ENCODE measurements at regions not wholly inside any gene's neighbourhood (a gene's known extent, or its start where the extent isn't known, plus 50 kb on each side); places are given as distances from the start of the nearest gene placed in this dataset.

- TF ChIP-seq, protein P1, sequence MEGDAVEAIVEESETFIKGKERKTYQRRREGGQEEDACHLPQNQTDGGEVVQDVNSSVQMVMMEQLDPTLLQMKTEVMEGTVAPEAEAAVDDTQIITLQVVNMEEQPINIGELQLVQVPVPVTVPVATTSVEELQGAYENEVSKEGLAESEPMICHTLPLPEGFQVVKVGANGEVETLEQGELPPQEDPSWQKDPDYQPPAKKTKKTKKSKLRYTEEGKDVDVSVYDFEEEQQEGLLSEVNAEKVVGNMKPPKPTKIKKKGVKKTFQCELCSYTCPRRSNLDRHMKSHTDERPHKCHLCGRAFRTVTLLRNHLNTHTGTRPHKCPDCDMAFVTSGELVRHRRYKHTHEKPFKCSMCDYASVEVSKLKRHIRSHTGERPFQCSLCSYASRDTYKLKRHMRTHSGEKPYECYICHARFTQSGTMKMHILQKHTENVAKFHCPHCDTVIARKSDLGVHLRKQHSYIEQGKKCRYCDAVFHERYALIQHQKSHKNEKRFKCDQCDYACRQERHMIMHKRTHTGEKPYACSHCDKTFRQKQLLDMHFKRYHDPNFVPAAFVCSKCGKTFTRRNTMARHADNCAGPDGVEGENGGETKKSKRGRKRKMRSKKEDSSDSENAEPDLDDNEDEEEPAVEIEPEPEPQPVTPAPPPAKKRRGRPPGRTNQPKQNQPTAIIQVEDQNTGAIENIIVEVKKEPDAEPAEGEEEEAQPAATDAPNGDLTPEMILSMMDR (IDR thresholded peaks at IDR 0.05; ENCODE audit: insufficient read depth, low read length), result no peak
- no peak for DNase-seq (ENCODE audit: low read depth)
- no peak overlapping the region for H3K4me3 ChIP-seq (ENCODE audit: low read depth, low read length)
Measured at GRCh38 chr6:16832721-16833120, 71.5 kb upstream of the ATXN1 start.

DNA sequence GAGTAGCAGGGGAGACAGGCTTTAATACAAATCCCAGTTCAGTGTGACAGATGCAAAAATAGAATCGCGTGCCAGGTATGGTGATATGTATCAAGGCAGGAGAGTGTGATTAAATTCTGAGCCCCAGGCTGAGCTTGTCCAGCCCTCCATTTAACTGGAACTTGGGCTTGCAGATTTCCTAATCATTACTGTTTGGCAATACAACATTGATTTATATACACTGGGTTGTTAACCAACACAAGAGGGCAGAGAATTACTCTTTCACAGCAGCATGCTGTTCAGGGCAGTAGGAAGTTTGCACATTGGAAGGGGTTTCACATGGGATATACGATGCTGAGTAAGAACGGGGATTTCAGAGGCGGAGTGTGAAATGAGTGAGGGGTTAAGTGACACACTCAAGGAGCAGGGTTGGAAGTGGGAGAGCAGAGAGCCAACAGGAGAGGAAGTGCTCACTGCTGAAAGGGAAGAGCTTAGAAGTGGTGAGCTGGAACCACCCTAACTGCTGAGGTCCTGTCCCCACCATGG lies 70.8 kb upstream of the ATXN1 start:
- TF ChIP-seq, protein P1 (IDR thresholded peaks at IDR 0.05; ENCODE audit: insufficient read depth, low read length), result no peak
- no peak overlapping the region for H3K4me3 ChIP-seq (ENCODE audit: low read depth, low read length)
- no peak for DNase-seq (ENCODE audit: low read depth)

DNA sequence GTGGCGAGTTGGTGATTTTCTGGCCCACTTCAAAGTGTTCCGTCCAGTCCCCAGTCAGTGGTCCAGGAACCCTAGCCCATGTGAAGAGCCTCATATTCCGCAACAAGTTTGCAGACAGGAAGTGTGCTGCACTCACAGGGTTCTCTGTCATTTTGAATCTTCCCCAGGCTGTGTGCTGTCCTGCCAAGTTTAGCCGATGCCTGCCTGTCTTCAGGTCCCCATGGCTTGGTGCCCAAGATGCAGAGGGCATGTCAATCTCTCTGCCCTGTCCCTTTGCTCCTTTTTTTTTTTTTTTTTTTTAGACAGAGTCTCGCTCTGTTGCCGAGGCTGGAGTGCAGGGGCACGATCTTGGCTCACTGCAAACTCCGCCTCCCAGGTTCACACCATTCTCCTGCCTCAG lies 69.9 kb upstream of the ATXN1 start:
- no peak overlapping the region for H3K4me3 ChIP-seq (ENCODE audit: low read depth, low read length)
- TF ChIP-seq, protein P1 (IDR thresholded peaks at IDR 0.05; ENCODE audit: insufficient read depth, low read length), result no peak
- no peak for DNase-seq (ENCODE audit: low read depth)

GRCh38 chr6:16828058-16828457 lies 66.8 kb upstream of the ATXN1 start:
- TF ChIP-seq, protein P1 (IDR thresholded peaks at IDR 0.05; ENCODE audit: insufficient read depth, low read length), result no peak
- no peak for DNase-seq (ENCODE audit: low read depth)
- no peak overlapping the region for H3K4me3 ChIP-seq (ENCODE audit: low read depth, low read length)

- TF ChIP-seq, protein P1 (IDR thresholded peaks at IDR 0.05; ENCODE audit: insufficient read depth, low read length), result no peak
Measured at GRCh38 chr6:16827627-16828026, 66.4 kb upstream of the ATXN1 start.

GRCh38 chr6:16825784-16826183 lies 64.5 kb upstream of the ATXN1 start:
- DNase-seq (ENCODE audit: low read depth), result no peak
- TF ChIP-seq, protein P1 (IDR thresholded peaks at IDR 0.05; ENCODE audit: insufficient read depth, low read length), result no peak
- H3K4me3 ChIP-seq (ENCODE audit: low read depth, low read length), result no peak overlapping the region

More at GRCh38 chr6:16827627-16828026, 66.4 kb upstream of the ATXN1 start:
- no peak for DNase-seq (ENCODE audit: low read depth)
- no peak overlapping the region for H3K4me3 ChIP-seq (ENCODE audit: low read depth, low read length)
